B cell (primary cell): ENCODE measurements at regions not wholly inside any gene's neighbourhood (a gene's known extent, or its start where the extent isn't known, plus 50 kb on each side); places are given as distances from the start of the nearest gene placed in this dataset.

ENCODE experiments used
- ATAC-seq: fragments of 200-7000 bp; cut with Tn5 transposase; one replicate; pipeline ENCODE4 v1.10.0; 2021; ENCODE audit warnings: low read depth, mild to moderate bottlenecking, moderate number of reproducible peaks, moderate library complexity
- CTCF ChIA-PET: fragments of 350-600 bp; sonication (Branson Sonifier 250); formaldehyde crosslinking; loops from one replicate; lab custom pipeline; 2021; ENCODE audit warnings: antibody characterized with exemption, inconsistent platforms; lab: Charles Lee
- POLR2A ChIA-PET: fragments of 350-600 bp; sonication (Branson Sonifier 250); formaldehyde crosslinking; loops from one replicate; lab custom pipeline; 2021; ENCODE audit warnings: antibody characterized with exemption; lab: Charles Lee
- DNase-seq: peaks from one replicate; pipeline ENCODE4 v3.0.0; 2013
- H2AFZ ChIP-seq: 2 replicates; pipeline ENCODE4 v1.6.1; 2012; ENCODE audit warnings: mild to moderate bottlenecking, low read depth, low read length; ENCODE audit not compliant: insufficient read depth, poor library complexity, severe bottlenecking
- H3K27ac ChIP-seq, 2 donors: 1 replicate in 1 of 2; 2 replicates in 1 of 2; pipeline ENCODE4 v1.5.1; 2012 to 2013; ENCODE audit warnings: low read length in 2 of 2, mild to moderate bottlenecking in 2 of 2, moderate library complexity in 1 of 2
- H3K27me3 ChIP-seq, 4 experiments: fragments of 200-600 bp in 1 of 4; sonication (generic) in 1 of 4; replicated peaks in 1 of 4; 1 replicate in 2 of 4; 2 replicates in 2 of 4; pipeline versions ENCODE4 v1.6.1 to v1.7.0; 2013 to 2016; ENCODE audit warnings: low read length in 3 of 4, mild to moderate bottlenecking in 2 of 4, mixed read lengths in 1 of 4, moderate library complexity in 1 of 4; ENCODE audit not compliant: insufficient read depth in 4 of 4, control insufficient read depth in 3 of 4; ENCODE audit errors: control extremely low read depth in 1 of 4
- H3K36me3 ChIP-seq, 2 experiments: replicated peaks in 1 of 2; 1 replicate in 1 of 2; 2 replicates in 1 of 2; pipeline versions ENCODE4 v1.6.1 to v1.7.1; 2013; ENCODE audit warnings: low read length in 1 of 2; ENCODE audit not compliant: insufficient read depth in 2 of 2, control insufficient read depth in 1 of 2; ENCODE audit errors: control extremely low read depth in 1 of 2, extremely low read depth in 1 of 2
- H3K4me1 ChIP-seq, 2 donors: fragments of 200-600 bp in 1 of 2; sonication (generic) in 1 of 2; 1 replicate in 1 of 2; 2 replicates in 1 of 2; pipeline versions ENCODE4 v1.5.1 to v1.6.1; 2013 to 2017; ENCODE audit warnings: low read length in 2 of 2; ENCODE audit not compliant: control insufficient read depth in 2 of 2, insufficient read depth in 2 of 2
- H3K4me2 ChIP-seq: replicated peaks from 2 replicates; pipeline ENCODE3; 2012; ENCODE audit warnings: mild to moderate bottlenecking, low read depth, low read length; ENCODE audit not compliant: poor library complexity, severe bottlenecking
- H3K4me3 ChIP-seq, 5 experiments: fragments of 200-600 bp in 1 of 5; sonication (generic) in 1 of 5; 1 replicate in 3 of 5; 2 replicates in 2 of 5; pipeline versions ENCODE4 v1.5.1 to v1.7.0; 2011 to 2016; ENCODE audit warnings: low read length in 4 of 5, mild to moderate bottlenecking in 4 of 5, low read depth in 2 of 5, control low read depth in 1 of 5, moderate library complexity in 1 of 5; ENCODE audit not compliant: insufficient read depth in 1 of 5; ENCODE audit errors: control extremely low read depth in 1 of 5, extremely low read depth in 1 of 5
- H3K79me2 ChIP-seq: fragments of 200-600 bp; sonication (generic); one replicate; pipeline ENCODE4 v1.6.0; 2016; ENCODE audit warnings: low read length; ENCODE audit not compliant: control insufficient read depth, insufficient read depth
- H3K9ac ChIP-seq: fragments of 200-600 bp; sonication (generic); 2 replicates; pipeline ENCODE4 v1.6.1; 2017; ENCODE audit warnings: mild to moderate bottlenecking, low read length, moderate library complexity
- H3K9me3 ChIP-seq, 3 donors: one replicate each; pipeline versions ENCODE4 v1.6.1 to v1.7.1; 2013; ENCODE audit warnings: low read length in 2 of 3; ENCODE audit not compliant: control insufficient read depth in 2 of 3, insufficient read depth in 1 of 3; ENCODE audit errors: control extremely low read depth in 1 of 3
- H4K20me1 ChIP-seq: 2 replicates; pipeline ENCODE4 v1.6.0; 2012; ENCODE audit warnings: mild to moderate bottlenecking, low read length; ENCODE audit not compliant: insufficient read depth, control insufficient read depth, poor library complexity, severe bottlenecking
- H3K27ac Mint-ChIP-seq: one replicate; pipeline ENCODE4 v1.8.0; 2021; ENCODE audit warnings: mixed read lengths
- H3K27me3 Mint-ChIP-seq: one replicate; pipeline ENCODE4 v1.8.0; 2021; ENCODE audit warnings: mixed read lengths
- H3K4me1 Mint-ChIP-seq: one replicate; pipeline ENCODE4 v1.8.0; 2021; ENCODE audit warnings: mixed read lengths
- H3K4me3 Mint-ChIP-seq: one replicate; pipeline ENCODE4 v1.8.0; 2021; ENCODE audit warnings: mixed read lengths
- H3K9me3 Mint-ChIP-seq: one replicate; pipeline ENCODE4 v1.8.0; 2022; ENCODE audit warnings: mixed read lengths; ENCODE audit not compliant: insufficient read depth
- EZH2 ChIP-seq: IDR thresholded peaks from 2 replicates; pipeline ENCODE4 v1.6.1; 2012; ENCODE audit warnings: borderline replicate concordance, low read depth, mild to moderate bottlenecking, moderate library complexity, low read length; ENCODE audit not compliant: insufficient read depth, poor library complexity, severe bottlenecking
- WGBS: methylation state at CpG from one replicate; pipeline ENCODE4 v1.1.5; 2013; ENCODE audit warnings: missing lambda C conversion rate; ENCODE audit not compliant: insufficient coverage; 5-methylcytosine and 5-hydroxymethylcytosine counted together
- intact Hi-C: fragments of 100-400 bp; cut with micrococcal nuclease; formaldehyde crosslinking; loops from one replicate; pipeline ENCODE4 v1.10.0; 2022
- TF ChIP-seq, protein P1 (sequence below): fragments of 200-600 bp; IDR thresholded peaks from one replicate; pipeline ENCODE4 v1.8.0; 2022; ENCODE audit warnings: antibody characterized with exemption, mild to moderate bottlenecking

DNA sequence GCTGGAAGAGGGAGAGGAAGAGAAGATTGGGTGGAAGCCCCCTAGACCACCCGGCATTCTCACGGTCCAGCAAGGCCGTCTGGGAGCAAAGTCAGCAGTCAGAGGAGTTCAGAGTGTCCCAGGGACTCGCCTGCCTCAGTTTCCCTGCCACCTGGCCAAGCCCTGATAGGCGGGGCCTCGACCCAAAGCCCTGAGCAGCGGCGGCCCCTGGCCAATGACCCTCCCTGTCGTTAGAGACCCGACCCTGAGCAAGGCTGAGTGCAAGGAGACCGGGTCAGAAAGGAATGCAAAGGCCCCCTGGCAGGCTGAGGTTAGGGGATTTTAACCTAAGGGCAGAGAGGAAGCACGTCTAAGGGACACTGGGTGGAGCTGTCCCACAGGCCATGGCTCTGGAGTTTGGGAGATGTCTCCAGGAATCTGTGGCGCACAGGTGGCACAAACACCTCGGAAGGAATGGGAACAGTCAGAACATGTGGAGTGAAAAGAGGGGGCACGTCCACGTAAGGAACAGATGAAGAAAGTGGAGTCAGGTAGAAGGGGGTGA lies 196.8 kb upstream of the PDE1C start:
- Mint-ChIP-seq H3K4me1 (no peaks in the 10 kb centered on the region), H3K27ac (no peak overlapping the region)
- CTCF ChIA-PET: no interaction called here

DNA sequence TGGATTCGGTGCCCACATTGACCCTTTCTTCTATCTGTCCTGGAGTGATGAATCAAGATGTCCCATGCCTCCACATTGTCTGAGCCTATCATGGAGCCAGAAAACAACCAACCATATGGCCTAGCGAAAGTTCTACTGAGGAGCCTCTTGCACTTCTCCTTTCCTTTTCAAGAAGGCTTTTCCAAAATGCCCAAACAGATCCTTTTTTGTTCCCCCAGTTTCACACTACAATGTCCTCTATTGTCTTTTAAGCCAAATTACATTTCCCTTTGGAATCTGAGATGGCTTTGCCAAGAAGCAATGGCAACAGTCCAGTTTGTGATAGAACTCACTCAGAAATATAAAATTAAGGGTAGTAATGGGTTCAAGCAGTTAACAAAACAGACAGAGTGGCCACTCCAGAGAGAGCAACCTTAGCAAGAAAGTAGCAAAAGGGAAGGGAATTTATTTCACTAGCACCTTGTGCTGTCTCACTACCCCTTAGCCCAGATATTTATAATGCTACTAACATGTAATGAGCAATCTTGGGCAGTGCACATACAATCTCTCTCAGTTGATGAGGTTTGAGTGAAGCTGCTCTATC lies 194.6 kb upstream of the PDE1C start:
- no peak overlapping the region for H3K4me3 ChIP-seq
- no peaks in the 10 kb centered on the region for H3K27me3 ChIP-seq
- H2AFZ ChIP-seq: no peak overlapping the region
- no peaks in the 10 kb centered on the region for H3K4me1 Mint-ChIP-seq
- H4K20me1 ChIP-seq: no peaks in the 10 kb centered on the region
- no peak overlapping the region for H3K4me3 Mint-ChIP-seq
- H3K9me3 ChIP-seq: no peaks in the 10 kb centered on the region
- POLR2A ChIA-PET: no interaction called here
- H3K27ac Mint-ChIP-seq: no peak overlapping the region
- DNase-seq: no peak
- no peak for ATAC-seq
- H3K36me3 ChIP-seq: no peaks in the 10 kb centered on the region
- H3K4me1 ChIP-seq: no peaks in the 10 kb centered on the region
- TF ChIP-seq, protein P1, sequence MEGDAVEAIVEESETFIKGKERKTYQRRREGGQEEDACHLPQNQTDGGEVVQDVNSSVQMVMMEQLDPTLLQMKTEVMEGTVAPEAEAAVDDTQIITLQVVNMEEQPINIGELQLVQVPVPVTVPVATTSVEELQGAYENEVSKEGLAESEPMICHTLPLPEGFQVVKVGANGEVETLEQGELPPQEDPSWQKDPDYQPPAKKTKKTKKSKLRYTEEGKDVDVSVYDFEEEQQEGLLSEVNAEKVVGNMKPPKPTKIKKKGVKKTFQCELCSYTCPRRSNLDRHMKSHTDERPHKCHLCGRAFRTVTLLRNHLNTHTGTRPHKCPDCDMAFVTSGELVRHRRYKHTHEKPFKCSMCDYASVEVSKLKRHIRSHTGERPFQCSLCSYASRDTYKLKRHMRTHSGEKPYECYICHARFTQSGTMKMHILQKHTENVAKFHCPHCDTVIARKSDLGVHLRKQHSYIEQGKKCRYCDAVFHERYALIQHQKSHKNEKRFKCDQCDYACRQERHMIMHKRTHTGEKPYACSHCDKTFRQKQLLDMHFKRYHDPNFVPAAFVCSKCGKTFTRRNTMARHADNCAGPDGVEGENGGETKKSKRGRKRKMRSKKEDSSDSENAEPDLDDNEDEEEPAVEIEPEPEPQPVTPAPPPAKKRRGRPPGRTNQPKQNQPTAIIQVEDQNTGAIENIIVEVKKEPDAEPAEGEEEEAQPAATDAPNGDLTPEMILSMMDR: no peak
- TF ChIP-seq EZH2: no peak
- 84% methylated on average over 2 of the region's 2 CpGs for WGBS
- no peaks in the 10 kb centered on the region for H3K79me2 ChIP-seq
- H3K9me3 Mint-ChIP-seq: no peaks in the 10 kb centered on the region
- H3K9ac ChIP-seq: no peak overlapping the region
- no peak overlapping the region for H3K4me2 ChIP-seq
- H3K27me3 Mint-ChIP-seq: peaks cover 4% of the 10 kb centered on the region
- no peak overlapping the region for H3K27ac ChIP-seq
- CTCF ChIA-PET: no interaction called here
- intact Hi-C loops: no loop called here

More for the DNA sequence above, 196.8 kb upstream of the PDE1C start:
- no peak overlapping the region for H3K4me3 ChIP-seq
- H3K9me3 Mint-ChIP-seq: no peaks in the 10 kb centered on the region
- peaks cover 5% of the 10 kb centered on the region for H3K27me3 Mint-ChIP-seq
- ATAC-seq (no peak), DNase-seq (no peak)
- H3K9me3 ChIP-seq: no peaks in the 10 kb centered on the region
- intact Hi-C loops: no loop called here
- H3K9ac ChIP-seq: no peak overlapping the region
- POLR2A ChIA-PET: no interaction called here
- H3K4me3 Mint-ChIP-seq: no peak overlapping the region
- H3K27me3 ChIP-seq: no peaks in the 10 kb centered on the region
- H3K4me2 ChIP-seq: no peak overlapping the region
- TF ChIP-seq, protein P1: no peak
- TF ChIP-seq EZH2: no peak
- 84% methylated on average over 16 of the region's 16 CpGs for WGBS
- no peak overlapping the region for H3K27ac ChIP-seq
- no peak overlapping the region for H2AFZ ChIP-seq
- H3K4me1 ChIP-seq: no peaks in the 10 kb centered on the region
- no peaks in the 10 kb centered on the region for H3K79me2 ChIP-seq
- no peaks in the 10 kb centered on the region for H3K36me3 ChIP-seq
- no peaks in the 10 kb centered on the region for H4K20me1 ChIP-seq
